ENCODE measurements at regions not wholly inside any gene's neighbourhood (a gene's known extent, or its start where the extent isn't known, plus 50 kb on each side); places are given as distances from the start of the nearest gene placed in this dataset.

DNA sequence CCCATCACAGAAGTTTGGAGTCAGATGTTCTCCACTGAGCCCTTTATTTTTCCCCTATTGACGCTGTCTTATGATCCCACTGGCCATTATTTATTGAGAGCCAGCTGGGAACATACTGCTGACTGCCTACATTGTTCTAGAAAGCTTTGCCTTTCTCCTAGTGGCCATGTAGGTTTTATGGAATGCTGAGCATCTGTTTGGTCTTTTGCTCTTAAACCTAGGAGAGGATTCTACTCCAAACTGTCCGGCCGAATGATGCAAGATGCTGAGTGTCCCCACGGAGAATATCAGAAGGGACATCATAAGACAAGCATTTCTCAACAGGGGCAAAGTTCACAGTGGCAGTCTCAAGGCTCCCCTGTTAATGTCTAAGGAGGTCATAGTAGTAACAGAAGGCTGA is 171.4 kb downstream of the ARRDC4 start:
- H3K27me3 Mint-ChIP-seq (ENCODE audit: low read depth) = no peaks in the 10 kb centered on the region
- TF ChIP-seq, protein P1, sequence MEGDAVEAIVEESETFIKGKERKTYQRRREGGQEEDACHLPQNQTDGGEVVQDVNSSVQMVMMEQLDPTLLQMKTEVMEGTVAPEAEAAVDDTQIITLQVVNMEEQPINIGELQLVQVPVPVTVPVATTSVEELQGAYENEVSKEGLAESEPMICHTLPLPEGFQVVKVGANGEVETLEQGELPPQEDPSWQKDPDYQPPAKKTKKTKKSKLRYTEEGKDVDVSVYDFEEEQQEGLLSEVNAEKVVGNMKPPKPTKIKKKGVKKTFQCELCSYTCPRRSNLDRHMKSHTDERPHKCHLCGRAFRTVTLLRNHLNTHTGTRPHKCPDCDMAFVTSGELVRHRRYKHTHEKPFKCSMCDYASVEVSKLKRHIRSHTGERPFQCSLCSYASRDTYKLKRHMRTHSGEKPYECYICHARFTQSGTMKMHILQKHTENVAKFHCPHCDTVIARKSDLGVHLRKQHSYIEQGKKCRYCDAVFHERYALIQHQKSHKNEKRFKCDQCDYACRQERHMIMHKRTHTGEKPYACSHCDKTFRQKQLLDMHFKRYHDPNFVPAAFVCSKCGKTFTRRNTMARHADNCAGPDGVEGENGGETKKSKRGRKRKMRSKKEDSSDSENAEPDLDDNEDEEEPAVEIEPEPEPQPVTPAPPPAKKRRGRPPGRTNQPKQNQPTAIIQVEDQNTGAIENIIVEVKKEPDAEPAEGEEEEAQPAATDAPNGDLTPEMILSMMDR (IDR thresholded peaks at IDR 0.05; ENCODE audit: unreplicated experiment in 3 of 3) = no peak
- no peak overlapping the region for H3K4me3 Mint-ChIP-seq
- peaks cover 5% of the 10 kb centered on the region for H3K9me3 Mint-ChIP-seq
- H3K36me3 Mint-ChIP-seq (ENCODE audit: low read depth) = no peaks in the 10 kb centered on the region
- peaks cover 17% of the 10 kb centered on the region for H3K4me1 Mint-ChIP-seq
- no peak overlapping the region for H3K27ac Mint-ChIP-seq

DNA sequence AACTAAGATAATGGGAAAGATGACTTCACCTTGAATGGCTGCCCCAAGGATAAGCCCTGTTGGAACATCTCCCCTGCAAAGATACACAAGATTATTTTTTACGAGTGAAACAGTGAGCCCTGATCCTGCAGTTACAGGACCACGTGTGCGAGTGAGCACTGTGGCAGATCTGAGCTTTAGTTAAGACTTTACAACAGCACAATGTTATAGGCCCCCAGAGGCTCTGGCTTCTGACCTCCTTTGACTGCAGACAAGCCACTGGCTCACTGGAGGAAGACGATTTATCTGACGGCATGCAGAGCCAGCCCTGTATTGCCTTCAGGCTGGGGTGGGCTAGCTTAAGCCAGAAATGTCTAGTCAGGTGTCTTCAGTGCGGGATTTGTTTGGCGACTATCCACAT is 174.4 kb downstream of the ARRDC4 start:
- H3K27ac Mint-ChIP-seq = no peak overlapping the region
- TF ChIP-seq, protein P1 (IDR thresholded peaks at IDR 0.05; ENCODE audit: unreplicated experiment in 3 of 3) = no peak
- H3K4me3 Mint-ChIP-seq = no peak overlapping the region
- peaks cover 8% of the 10 kb centered on the region for H3K4me1 Mint-ChIP-seq
- H3K36me3 Mint-ChIP-seq (ENCODE audit: low read depth) = no peaks in the 10 kb centered on the region
- peaks cover 5% of the 10 kb centered on the region for H3K9me3 Mint-ChIP-seq
- no peaks in the 10 kb centered on the region for H3K27me3 Mint-ChIP-seq (ENCODE audit: low read depth)

DNA sequence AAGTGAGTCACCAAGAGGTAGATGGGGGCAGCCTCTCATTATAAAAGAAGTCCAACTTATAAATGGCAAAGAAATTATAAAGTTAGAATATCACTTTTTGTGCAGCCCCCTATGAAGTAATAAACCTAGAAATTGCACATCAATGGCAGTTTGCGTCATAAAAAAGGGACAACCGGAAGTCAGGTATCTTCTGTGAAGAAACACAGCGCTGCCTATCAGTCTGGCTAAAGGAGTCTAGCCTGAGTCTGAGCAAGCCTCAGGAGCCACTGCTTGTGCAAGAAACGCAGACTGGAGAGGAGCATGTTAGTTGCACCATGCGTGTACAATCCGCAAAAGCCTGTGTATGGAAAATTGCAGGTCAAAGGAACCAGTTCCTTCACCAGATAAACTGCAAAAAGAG is 178.4 kb downstream of the ARRDC4 start:
- Mint-ChIP-seq H3K27ac (no peak overlapping the region), H3K9me3 (no peaks in the 10 kb centered on the region), H3K27me3 (ENCODE audit: low read depth) (no peaks in the 10 kb centered on the region), H3K4me1 (no peaks in the 10 kb centered on the region), H3K4me3 (no peak overlapping the region), H3K36me3 (ENCODE audit: low read depth) (no peaks in the 10 kb centered on the region)
- TF ChIP-seq, protein P1 (IDR thresholded peaks at IDR 0.05; ENCODE audit: unreplicated experiment in 3 of 3) = no peak

DNA sequence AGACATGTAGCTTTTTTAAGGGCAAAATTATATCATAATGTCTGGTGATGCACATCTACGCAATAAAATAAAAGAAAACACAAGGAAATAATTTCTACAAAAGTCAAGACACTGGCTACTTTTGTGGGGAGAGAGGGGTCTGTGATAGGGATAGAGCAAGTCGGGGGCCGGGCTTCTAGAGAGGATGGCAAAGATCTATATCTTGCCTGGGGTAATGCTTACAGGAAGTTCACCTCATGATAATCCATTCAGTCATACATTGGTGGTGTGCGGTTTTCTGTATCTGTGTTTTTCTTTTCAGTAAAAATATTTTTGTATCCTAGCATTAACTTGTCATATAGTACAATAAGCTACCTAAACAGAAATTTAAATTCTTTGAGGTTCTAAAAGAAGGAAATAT is 178.8 kb downstream of the ARRDC4 start:
- Mint-ChIP-seq H3K9me3 (no peaks in the 10 kb centered on the region), H3K27me3 (ENCODE audit: low read depth) (no peaks in the 10 kb centered on the region), H3K36me3 (ENCODE audit: low read depth) (no peaks in the 10 kb centered on the region), H3K4me3 (no peak overlapping the region), H3K4me1 (no peaks in the 10 kb centered on the region), H3K27ac (no peak overlapping the region)
- TF ChIP-seq, protein P1 (IDR thresholded peaks at IDR 0.05; ENCODE audit: unreplicated experiment in 3 of 3) = no peak

DNA sequence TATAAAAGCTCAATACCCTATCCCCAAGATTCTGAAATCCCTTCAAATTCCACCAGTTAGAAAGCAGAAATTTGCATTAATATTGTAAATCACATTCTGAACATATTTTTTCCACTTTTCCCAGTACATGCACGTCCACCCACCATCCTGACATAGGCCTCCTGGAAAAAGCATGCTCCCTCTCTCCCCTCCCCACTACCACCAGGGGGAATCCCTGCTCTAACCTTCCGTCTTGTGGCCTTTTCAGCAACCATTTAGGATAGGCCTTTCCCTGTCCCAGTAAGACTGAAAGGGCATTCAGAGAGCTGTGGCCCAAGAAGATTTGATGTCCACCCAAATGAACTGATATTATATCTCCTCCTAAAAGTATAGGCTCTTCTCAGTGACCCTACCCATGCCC is 182.1 kb downstream of the ARRDC4 start:
- Mint-ChIP-seq H3K36me3 (ENCODE audit: low read depth) (no peaks in the 10 kb centered on the region), H3K4me3 (no peak overlapping the region)

DNA sequence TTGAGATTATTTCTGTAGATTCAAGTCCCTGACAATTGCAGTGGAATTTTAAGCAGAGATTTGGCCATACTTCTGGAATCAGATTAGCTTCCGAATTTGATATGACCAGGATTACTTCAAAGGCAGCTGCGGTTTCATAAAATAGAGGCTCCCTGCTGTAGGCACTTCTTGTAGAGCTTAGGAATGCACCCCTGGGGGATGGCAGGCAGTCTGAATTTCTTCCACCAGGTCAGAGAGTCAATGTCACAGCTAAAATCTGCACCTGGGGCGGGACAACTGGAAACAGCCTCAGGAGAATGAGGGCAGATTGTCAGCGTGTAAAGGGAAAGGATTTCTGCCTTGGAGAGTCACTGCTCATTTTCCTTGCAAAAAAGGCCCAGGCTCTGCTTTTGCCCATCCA is 182.6 kb downstream of the ARRDC4 start:
- Mint-ChIP-seq H3K27me3 (ENCODE audit: low read depth) (peaks cover 10% of the 10 kb centered on the region), H3K4me1 (peaks cover 17% of the 10 kb centered on the region), H3K36me3 (ENCODE audit: low read depth) (no peaks in the 10 kb centered on the region), H3K4me3 (no peak overlapping the region), H3K27ac (peak overlapping the region in 2 of 3 experiments; percentile 2 to 28), H3K9me3 (no peaks in the 10 kb centered on the region)
- TF ChIP-seq, protein P1 (IDR thresholded peaks at IDR 0.05; ENCODE audit: unreplicated experiment in 3 of 3) = no peak

More for the DNA sequence above, 182.1 kb downstream of the ARRDC4 start:
- Mint-ChIP-seq H3K27ac (no peak overlapping the region), H3K9me3 (no peaks in the 10 kb centered on the region), H3K4me1 (peaks cover 17% of the 10 kb centered on the region), H3K27me3 (ENCODE audit: low read depth) (peaks cover 5% of the 10 kb centered on the region)
- TF ChIP-seq, protein P1 (IDR thresholded peaks at IDR 0.05; ENCODE audit: unreplicated experiment in 3 of 3) = no peak

Data from nephron (organoid).